ENCODE measurements at regions not wholly inside any gene's neighbourhood (a gene's known extent, or its start where the extent isn't known, plus 50 kb on each side); places are given as distances from the start of the nearest gene placed in this dataset.

DNA sequence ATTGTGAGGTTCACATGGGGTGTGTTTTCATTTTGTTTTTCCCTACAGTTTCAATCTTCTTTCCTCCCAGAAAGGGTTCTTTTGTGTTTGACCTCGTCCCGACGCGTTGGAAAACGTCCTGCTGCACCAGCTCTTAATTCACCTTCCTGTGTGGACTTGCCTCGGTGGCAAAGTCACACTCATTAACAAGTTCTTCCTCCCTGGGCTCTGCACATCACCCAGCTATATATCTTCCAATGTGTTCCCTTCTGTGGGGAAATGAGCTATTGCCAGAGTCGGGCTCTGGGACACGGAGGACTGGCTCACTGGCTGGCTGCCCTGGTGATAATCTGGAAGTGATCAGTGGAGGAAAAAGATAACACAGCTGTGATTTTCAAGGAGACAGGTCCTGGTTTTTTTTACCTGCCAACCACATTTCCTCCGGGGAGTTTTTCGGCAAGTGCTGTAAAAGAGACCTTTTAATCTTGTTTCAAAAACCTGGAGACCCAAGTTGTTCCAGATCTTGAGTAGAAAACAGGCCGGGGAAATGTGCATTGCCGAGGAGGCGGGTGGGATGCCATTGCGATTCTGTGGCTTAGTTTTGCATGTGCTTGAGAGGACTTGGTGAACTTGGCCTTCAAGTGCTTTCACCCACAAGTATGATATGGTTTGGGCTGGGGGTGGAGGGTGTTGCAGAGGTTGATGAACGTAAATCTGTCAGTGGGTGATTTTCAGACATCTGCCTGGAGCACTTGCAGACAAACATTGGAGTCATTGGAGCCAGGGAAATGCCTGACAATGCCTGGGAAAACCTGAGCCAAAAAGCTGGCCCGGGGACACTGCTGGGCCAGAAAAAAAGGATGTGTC, 96.5 kb upstream of the CREB5 start (continued):
- TF ChIP-seq, protein P1, sequence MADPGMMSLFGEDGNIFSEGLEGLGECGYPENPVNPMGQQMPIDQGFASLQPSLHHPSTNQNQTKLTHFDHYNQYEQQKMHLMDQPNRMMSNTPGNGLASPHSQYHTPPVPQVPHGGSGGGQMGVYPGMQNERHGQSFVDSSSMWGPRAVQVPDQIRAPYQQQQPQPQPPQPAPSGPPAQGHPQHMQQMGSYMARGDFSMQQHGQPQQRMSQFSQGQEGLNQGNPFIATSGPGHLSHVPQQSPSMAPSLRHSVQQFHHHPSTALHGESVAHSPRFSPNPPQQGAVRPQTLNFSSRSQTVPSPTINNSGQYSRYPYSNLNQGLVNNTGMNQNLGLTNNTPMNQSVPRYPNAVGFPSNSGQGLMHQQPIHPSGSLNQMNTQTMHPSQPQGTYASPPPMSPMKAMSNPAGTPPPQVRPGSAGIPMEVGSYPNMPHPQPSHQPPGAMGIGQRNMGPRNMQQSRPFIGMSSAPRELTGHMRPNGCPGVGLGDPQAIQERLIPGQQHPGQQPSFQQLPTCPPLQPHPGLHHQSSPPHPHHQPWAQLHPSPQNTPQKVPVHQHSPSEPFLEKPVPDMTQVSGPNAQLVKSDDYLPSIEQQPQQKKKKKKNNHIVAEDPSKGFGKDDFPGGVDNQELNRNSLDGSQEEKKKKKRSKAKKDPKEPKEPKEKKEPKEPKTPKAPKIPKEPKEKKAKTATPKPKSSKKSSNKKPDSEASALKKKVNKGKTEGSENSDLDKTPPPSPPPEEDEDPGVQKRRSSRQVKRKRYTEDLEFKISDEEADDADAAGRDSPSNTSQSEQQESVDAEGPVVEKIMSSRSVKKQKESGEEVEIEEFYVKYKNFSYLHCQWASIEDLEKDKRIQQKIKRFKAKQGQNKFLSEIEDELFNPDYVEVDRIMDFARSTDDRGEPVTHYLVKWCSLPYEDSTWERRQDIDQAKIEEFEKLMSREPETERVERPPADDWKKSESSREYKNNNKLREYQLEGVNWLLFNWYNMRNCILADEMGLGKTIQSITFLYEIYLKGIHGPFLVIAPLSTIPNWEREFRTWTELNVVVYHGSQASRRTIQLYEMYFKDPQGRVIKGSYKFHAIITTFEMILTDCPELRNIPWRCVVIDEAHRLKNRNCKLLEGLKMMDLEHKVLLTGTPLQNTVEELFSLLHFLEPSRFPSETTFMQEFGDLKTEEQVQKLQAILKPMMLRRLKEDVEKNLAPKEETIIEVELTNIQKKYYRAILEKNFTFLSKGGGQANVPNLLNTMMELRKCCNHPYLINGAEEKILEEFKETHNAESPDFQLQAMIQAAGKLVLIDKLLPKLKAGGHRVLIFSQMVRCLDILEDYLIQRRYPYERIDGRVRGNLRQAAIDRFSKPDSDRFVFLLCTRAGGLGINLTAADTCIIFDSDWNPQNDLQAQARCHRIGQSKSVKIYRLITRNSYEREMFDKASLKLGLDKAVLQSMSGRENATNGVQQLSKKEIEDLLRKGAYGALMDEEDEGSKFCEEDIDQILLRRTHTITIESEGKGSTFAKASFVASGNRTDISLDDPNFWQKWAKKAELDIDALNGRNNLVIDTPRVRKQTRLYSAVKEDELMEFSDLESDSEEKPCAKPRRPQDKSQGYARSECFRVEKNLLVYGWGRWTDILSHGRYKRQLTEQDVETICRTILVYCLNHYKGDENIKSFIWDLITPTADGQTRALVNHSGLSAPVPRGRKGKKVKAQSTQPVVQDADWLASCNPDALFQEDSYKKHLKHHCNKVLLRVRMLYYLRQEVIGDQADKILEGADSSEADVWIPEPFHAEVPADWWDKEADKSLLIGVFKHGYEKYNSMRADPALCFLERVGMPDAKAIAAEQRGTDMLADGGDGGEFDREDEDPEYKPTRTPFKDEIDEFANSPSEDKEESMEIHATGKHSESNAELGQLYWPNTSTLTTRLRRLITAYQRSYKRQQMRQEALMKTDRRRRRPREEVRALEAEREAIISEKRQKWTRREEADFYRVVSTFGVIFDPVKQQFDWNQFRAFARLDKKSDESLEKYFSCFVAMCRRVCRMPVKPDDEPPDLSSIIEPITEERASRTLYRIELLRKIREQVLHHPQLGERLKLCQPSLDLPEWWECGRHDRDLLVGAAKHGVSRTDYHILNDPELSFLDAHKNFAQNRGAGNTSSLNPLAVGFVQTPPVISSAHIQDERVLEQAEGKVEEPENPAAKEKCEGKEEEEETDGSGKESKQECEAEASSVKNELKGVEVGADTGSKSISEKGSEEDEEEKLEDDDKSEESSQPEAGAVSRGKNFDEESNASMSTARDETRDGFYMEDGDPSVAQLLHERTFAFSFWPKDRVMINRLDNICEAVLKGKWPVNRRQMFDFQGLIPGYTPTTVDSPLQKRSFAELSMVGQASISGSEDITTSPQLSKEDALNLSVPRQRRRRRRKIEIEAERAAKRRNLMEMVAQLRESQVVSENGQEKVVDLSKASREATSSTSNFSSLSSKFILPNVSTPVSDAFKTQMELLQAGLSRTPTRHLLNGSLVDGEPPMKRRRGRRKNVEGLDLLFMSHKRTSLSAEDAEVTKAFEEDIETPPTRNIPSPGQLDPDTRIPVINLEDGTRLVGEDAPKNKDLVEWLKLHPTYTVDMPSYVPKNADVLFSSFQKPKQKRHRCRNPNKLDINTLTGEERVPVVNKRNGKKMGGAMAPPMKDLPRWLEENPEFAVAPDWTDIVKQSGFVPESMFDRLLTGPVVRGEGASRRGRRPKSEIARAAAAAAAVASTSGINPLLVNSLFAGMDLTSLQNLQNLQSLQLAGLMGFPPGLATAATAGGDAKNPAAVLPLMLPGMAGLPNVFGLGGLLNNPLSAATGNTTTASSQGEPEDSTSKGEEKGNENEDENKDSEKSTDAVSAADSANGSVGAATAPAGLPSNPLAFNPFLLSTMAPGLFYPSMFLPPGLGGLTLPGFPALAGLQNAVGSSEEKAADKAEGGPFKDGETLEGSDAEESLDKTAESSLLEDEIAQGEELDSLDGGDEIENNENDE (IDR thresholded peaks at IDR 0.05; ENCODE audit: low read depth, low read length) = no peak
- TF ChIP-seq BRD4 (IDR thresholded peaks at IDR 0.05) (no peak), ZNF79 (CRISPR knock-in tag; IDR thresholded peaks at IDR 0.05; ENCODE audit: low read depth) (no peak)
- TF ChIP-seq, protein P2, sequence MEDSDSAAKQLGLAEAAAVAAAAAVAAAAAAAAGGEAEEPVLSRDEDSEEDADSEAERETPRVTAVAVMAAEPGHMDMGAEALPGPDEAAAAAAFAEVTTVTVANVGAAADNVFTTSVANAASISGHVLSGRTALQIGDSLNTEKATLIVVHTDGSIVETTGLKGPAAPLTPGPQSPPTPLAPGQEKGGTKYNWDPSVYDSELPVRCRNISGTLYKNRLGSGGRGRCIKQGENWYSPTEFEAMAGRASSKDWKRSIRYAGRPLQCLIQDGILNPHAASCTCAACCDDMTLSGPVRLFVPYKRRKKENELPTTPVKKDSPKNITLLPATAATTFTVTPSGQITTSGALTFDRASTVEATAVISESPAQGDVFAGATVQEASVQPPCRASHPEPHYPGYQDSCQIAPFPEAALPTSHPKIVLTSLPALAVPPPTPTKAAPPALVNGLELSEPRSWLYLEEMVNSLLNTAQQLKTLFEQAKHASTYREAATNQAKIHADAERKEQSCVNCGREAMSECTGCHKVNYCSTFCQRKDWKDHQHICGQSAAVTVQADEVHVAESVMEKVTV (CRISPR knock-in tag; IDR thresholded peaks at IDR 0.05) = no peak
